ENCODE measurements at regions not wholly inside any gene's neighbourhood (a gene's known extent, or its start where the extent isn't known, plus 50 kb on each side); places are given as distances from the start of the nearest gene placed in this dataset.

- Histone ChIP-seq H3K9me2 (replicated peaks; ENCODE audit: insufficient read depth, low read length) (no peaks in the 10 kb centered on the region), H4K20me1 (ENCODE audit: insufficient read depth, low read length) (no peaks in the 10 kb centered on the region), H3K4me2 (ENCODE audit: low read depth, low read length) (no peak overlapping the region), H3K4me3 (ENCODE audit: low read length) (no peak overlapping the region), H3K9me3 (replicated peaks; ENCODE audit: insufficient read depth, low read length) (no peaks in the 10 kb centered on the region), H2AFZ (ENCODE audit: low read length) (no peak overlapping the region), H3K36me3 (replicated peaks; ENCODE audit: insufficient read depth, low read length) (no peaks in the 10 kb centered on the region), H3F3A (ENCODE audit: insufficient read depth, low read length) (peaks cover 9% of the 10 kb centered on the region; the same call in 1 of the 2 replicates), H3K4me1 (ENCODE audit: low read length) (peaks cover 15% of the 10 kb centered on the region), H3K27me3 (replicated peaks; ENCODE audit: insufficient read depth, low read length) (no peaks in the 10 kb centered on the region), H3K27ac (ENCODE audit: low read length) (no peak overlapping the region), H3K79me2 (ENCODE audit: low read length) (no peaks in the 10 kb centered on the region), H3K9ac (ENCODE audit: low read length) (no peak overlapping the region)
- TF ChIP-seq, protein P1, sequence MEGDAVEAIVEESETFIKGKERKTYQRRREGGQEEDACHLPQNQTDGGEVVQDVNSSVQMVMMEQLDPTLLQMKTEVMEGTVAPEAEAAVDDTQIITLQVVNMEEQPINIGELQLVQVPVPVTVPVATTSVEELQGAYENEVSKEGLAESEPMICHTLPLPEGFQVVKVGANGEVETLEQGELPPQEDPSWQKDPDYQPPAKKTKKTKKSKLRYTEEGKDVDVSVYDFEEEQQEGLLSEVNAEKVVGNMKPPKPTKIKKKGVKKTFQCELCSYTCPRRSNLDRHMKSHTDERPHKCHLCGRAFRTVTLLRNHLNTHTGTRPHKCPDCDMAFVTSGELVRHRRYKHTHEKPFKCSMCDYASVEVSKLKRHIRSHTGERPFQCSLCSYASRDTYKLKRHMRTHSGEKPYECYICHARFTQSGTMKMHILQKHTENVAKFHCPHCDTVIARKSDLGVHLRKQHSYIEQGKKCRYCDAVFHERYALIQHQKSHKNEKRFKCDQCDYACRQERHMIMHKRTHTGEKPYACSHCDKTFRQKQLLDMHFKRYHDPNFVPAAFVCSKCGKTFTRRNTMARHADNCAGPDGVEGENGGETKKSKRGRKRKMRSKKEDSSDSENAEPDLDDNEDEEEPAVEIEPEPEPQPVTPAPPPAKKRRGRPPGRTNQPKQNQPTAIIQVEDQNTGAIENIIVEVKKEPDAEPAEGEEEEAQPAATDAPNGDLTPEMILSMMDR (IDR thresholded peaks at IDR 0.05; ENCODE audit: low read length) = no peak
- DNase-seq = no peak
Measured at GRCh38 chr5:109252731-109253130, 157.0 kb downstream of the PJA2 start.

GRCh38 chr5:109250533-109251329 lies 159.0 kb downstream of the PJA2 start:
- TF ChIP-seq, protein P1 (IDR thresholded peaks at IDR 0.05; ENCODE audit: low read length) = no peak
- TF ChIP-seq EZH2 (optimal IDR thresholded peaks at IDR 0.05; ENCODE audit: low read depth, low read length) = no peak
- no peak for TF ChIP-seq EZH2phosphoT487 (IDR thresholded peaks at IDR 0.05; ENCODE audit: low read length)
- Histone ChIP-seq H3K27me3 (replicated peaks; ENCODE audit: insufficient read depth, low read length) (no peaks in the 10 kb centered on the region), H3K4me3 (ENCODE audit: low read length) (no peak overlapping the region)

GRCh38 chr5:109250080-109250479 lies 159.7 kb downstream of the PJA2 start:
- H3K36me3 ChIP-seq (replicated peaks; ENCODE audit: insufficient read depth, low read length) = no peaks in the 10 kb centered on the region
- H3K27me3 ChIP-seq (replicated peaks; ENCODE audit: insufficient read depth, low read length) = no peaks in the 10 kb centered on the region
- no peaks in the 10 kb centered on the region for H3K9me3 ChIP-seq (replicated peaks; ENCODE audit: insufficient read depth, low read length)
- H2AFZ ChIP-seq (ENCODE audit: low read length) = no peak overlapping the region
- H3K4me2 ChIP-seq (ENCODE audit: low read depth, low read length) = no peak overlapping the region
- DNase-seq = no peak
- TF ChIP-seq EZH2phosphoT487 (IDR thresholded peaks at IDR 0.05; ENCODE audit: low read length) (no peak), EZH2 (optimal IDR thresholded peaks at IDR 0.05; ENCODE audit: low read depth, low read length) (no peak)
- TF ChIP-seq, protein P1 (IDR thresholded peaks at IDR 0.05; ENCODE audit: low read length) = no peak
- no peak overlapping the region for H3K9ac ChIP-seq (ENCODE audit: low read length)
- no peaks in the 10 kb centered on the region for H3K79me2 ChIP-seq (ENCODE audit: low read length)
- H4K20me1 ChIP-seq (ENCODE audit: insufficient read depth, low read length) = no peaks in the 10 kb centered on the region
- H3K27ac ChIP-seq (ENCODE audit: low read length) = no peak overlapping the region
- H3K9me2 ChIP-seq (replicated peaks; ENCODE audit: insufficient read depth, low read length) = no peaks in the 10 kb centered on the region
- H3K4me1 ChIP-seq (ENCODE audit: low read length) = peaks cover 18% of the 10 kb centered on the region
- no peak overlapping the region for H3K4me3 ChIP-seq (ENCODE audit: low read length)
- peaks cover 9% of the 10 kb centered on the region; the same call in 1 of the 2 replicates for H3F3A ChIP-seq (ENCODE audit: insufficient read depth, low read length)

More at GRCh38 chr5:109250533-109251329, 159.0 kb downstream of the PJA2 start:
- Histone ChIP-seq H2AFZ (ENCODE audit: low read length) (no peak overlapping the region), H4K20me1 (ENCODE audit: insufficient read depth, low read length) (no peaks in the 10 kb centered on the region), H3K9me2 (replicated peaks; ENCODE audit: insufficient read depth, low read length) (no peaks in the 10 kb centered on the region), H3K27ac (ENCODE audit: low read length) (no peak overlapping the region), H3K36me3 (replicated peaks; ENCODE audit: insufficient read depth, low read length) (no peaks in the 10 kb centered on the region), H3K9me3 (replicated peaks; ENCODE audit: insufficient read depth, low read length) (no peaks in the 10 kb centered on the region), H3F3A (ENCODE audit: insufficient read depth, low read length) (peaks cover 9% of the 10 kb centered on the region; the same call in 1 of the 2 replicates), H3K4me2 (ENCODE audit: low read depth, low read length) (no peak overlapping the region), H3K4me1 (ENCODE audit: low read length) (peaks cover 18% of the 10 kb centered on the region), H3K9ac (ENCODE audit: low read length) (no peak overlapping the region), H3K79me2 (ENCODE audit: low read length) (no peaks in the 10 kb centered on the region)
- no peak for DNase-seq

Data from MM.1S (cell line).